Parathyroid adenoma (tissue), 2 donors: ENCODE measurements at regions not wholly inside any gene's neighbourhood (a gene's known extent, or its start where the extent isn't known, plus 50 kb on each side); places are given as distances from the start of the nearest gene placed in this dataset.

Experiments used
- H2AFZ ChIP-seq: fragments of 300-600 bp; sonication (generic); one replicate; pipeline ENCODE4 v1.7.0; 2017; ENCODE audit warnings: antibody characterized with exemption, mild to moderate bottlenecking
- H3K27ac ChIP-seq: fragments of 300-600 bp; sonication (generic); one replicate; pipeline ENCODE4 v1.7.0; 2017
- H3K27me3 ChIP-seq: fragments of 300-600 bp; sonication (generic); one replicate; pipeline ENCODE4 v1.7.0; 2017; ENCODE audit warnings: low read length; ENCODE audit not compliant: control insufficient read depth, insufficient read depth
- H3K36me3 ChIP-seq: fragments of 300-600 bp; sonication (generic); one replicate; pipeline ENCODE4 v1.7.0; 2017; ENCODE audit warnings: low read length; ENCODE audit not compliant: control insufficient read depth, insufficient read depth
- H3K4me1 ChIP-seq: fragments of 300-600 bp; sonication (generic); one replicate; pipeline ENCODE4 v1.7.0; 2017; ENCODE audit warnings: control low read depth
- H3K4me2 ChIP-seq: fragments of 300-600 bp; sonication (generic); one replicate; pipeline ENCODE4 v1.7.0; 2017; ENCODE audit warnings: low read length
- H3K4me3 ChIP-seq: fragments of 300-600 bp; sonication (generic); one replicate; pipeline ENCODE4 v1.7.0; 2017; ENCODE audit warnings: low read depth, low read length
- H3K79me2 ChIP-seq: fragments of 300-600 bp; sonication (generic); one replicate; pipeline ENCODE4 v1.7.0; 2017; ENCODE audit warnings: control low read depth
- H3K9ac ChIP-seq: fragments of 300-600 bp; sonication (generic); one replicate; pipeline ENCODE4 v1.7.0; 2017; ENCODE audit warnings: mild to moderate bottlenecking
- H3K9me3 ChIP-seq: fragments of 300-600 bp; sonication (generic); one replicate; pipeline ENCODE4 v1.7.0; 2017; ENCODE audit warnings: low read length; ENCODE audit not compliant: control insufficient read depth
- TF ChIP-seq, protein P1 (sequence below): fragments of 300-600 bp; sonication (generic); IDR thresholded peaks from one replicate; pipeline ENCODE4 v1.7.0; 2017; ENCODE audit warnings: antibody characterized with exemption, mild to moderate bottlenecking
- donor health status: primary hyperparathyroidism.

GRCh38 chr1:37085393-37085792, 51.1 kb upstream of the GRIK3 start:
- no peaks in the 10 kb centered on the region for H3K36me3 ChIP-seq
- H3K27me3 ChIP-seq, result no peaks in the 10 kb centered on the region
- no peaks in the 10 kb centered on the region for H3K9me3 ChIP-seq
- TF ChIP-seq, protein P1, sequence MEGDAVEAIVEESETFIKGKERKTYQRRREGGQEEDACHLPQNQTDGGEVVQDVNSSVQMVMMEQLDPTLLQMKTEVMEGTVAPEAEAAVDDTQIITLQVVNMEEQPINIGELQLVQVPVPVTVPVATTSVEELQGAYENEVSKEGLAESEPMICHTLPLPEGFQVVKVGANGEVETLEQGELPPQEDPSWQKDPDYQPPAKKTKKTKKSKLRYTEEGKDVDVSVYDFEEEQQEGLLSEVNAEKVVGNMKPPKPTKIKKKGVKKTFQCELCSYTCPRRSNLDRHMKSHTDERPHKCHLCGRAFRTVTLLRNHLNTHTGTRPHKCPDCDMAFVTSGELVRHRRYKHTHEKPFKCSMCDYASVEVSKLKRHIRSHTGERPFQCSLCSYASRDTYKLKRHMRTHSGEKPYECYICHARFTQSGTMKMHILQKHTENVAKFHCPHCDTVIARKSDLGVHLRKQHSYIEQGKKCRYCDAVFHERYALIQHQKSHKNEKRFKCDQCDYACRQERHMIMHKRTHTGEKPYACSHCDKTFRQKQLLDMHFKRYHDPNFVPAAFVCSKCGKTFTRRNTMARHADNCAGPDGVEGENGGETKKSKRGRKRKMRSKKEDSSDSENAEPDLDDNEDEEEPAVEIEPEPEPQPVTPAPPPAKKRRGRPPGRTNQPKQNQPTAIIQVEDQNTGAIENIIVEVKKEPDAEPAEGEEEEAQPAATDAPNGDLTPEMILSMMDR, result no peak
- H3K79me2 ChIP-seq, result no peaks in the 10 kb centered on the region
- no peak overlapping the region for H3K9ac ChIP-seq
- no peak overlapping the region for H2AFZ ChIP-seq
- no peaks in the 10 kb centered on the region for H3K4me1 ChIP-seq
- no peak overlapping the region for H3K4me2 ChIP-seq
- H3K27ac ChIP-seq, result no peak overlapping the region
- H3K4me3 ChIP-seq, result no peak overlapping the region

DNA sequence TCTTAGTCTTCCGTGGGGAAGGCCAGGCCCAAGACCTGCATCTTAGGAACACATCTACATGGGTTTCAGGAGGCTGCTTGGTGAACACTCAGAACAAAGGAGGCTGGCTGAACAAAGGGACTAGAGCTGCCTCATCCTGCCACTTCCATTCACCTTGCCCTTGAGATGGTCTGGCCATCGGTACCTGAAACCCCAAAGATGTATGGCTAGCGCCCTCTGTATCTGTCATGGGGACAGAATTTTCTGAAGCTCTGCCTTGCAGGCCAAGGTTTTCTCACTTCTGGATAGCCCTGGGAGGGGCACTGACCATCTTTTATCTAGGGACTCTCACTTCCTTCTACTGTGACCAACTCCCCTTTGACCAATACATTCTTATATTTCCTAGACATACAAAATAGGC, 55.4 kb upstream of the GRIK3 start:
- H3K27me3 ChIP-seq, result no peaks in the 10 kb centered on the region
- H3K9ac ChIP-seq, result no peak overlapping the region
- TF ChIP-seq, protein P1, result no peak
- no peak overlapping the region for H2AFZ ChIP-seq
- H3K4me2 ChIP-seq, result no peak overlapping the region
- H3K79me2 ChIP-seq, result no peaks in the 10 kb centered on the region
- H3K27ac ChIP-seq, result no peak overlapping the region
- H3K4me1 ChIP-seq, result no peaks in the 10 kb centered on the region
- no peaks in the 10 kb centered on the region for H3K36me3 ChIP-seq
- H3K4me3 ChIP-seq, result no peak overlapping the region
- H3K9me3 ChIP-seq, result no peaks in the 10 kb centered on the region

DNA sequence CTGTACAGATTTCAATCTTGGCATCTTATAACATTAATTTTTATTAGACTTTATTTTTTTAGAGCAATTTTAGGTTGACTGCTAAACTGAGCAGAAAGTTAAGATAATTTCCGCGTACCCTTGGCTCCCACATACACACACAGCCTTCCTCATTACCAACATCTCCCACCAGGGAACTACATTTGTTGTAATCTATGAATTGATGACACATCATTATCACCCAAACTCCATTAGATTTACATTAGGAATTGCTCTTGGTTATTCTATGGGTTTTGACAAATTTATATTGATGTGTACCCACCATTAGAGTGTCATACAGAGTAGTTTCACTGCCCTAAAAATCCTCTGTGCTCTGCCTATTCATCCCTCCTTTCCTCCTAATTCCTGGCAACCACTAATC, 56.4 kb upstream of the GRIK3 start:
- no peaks in the 10 kb centered on the region for H3K9me3 ChIP-seq
- no peak overlapping the region for H3K9ac ChIP-seq
- no peaks in the 10 kb centered on the region for H3K36me3 ChIP-seq
- H3K27ac ChIP-seq, result no peak overlapping the region
- no peak overlapping the region for H2AFZ ChIP-seq
- H3K4me3 ChIP-seq, result no peak overlapping the region
- no peaks in the 10 kb centered on the region for H3K79me2 ChIP-seq
- no peak overlapping the region for H3K4me2 ChIP-seq
- no peaks in the 10 kb centered on the region for H3K4me1 ChIP-seq
- H3K27me3 ChIP-seq, result no peaks in the 10 kb centered on the region
- TF ChIP-seq, protein P1, result no peak

- H3K4me3 ChIP-seq, result no peak overlapping the region
- H3K27ac ChIP-seq, result no peak overlapping the region
- H3K36me3 ChIP-seq, result no peaks in the 10 kb centered on the region
- no peaks in the 10 kb centered on the region for H3K9me3 ChIP-seq
- H3K27me3 ChIP-seq, result no peaks in the 10 kb centered on the region
- TF ChIP-seq, protein P1, result no peak
- H3K4me2 ChIP-seq, result no peak overlapping the region
- no peak overlapping the region for H3K9ac ChIP-seq
- H3K4me1 ChIP-seq, result no peaks in the 10 kb centered on the region
- H3K79me2 ChIP-seq, result no peaks in the 10 kb centered on the region
- no peak overlapping the region for H2AFZ ChIP-seq
These were observed 58.6 kb upstream of the GRIK3 start for GRCh38 chr1:37092937-37093336.

GRCh38 chr1:37094302-37094701, 60.0 kb upstream of the GRIK3 start:
- Histone ChIP-seq H3K9ac (no peak overlapping the region), H3K27ac (no peak overlapping the region), H3K4me3 (no peak overlapping the region), H3K4me1 (no peaks in the 10 kb centered on the region), H3K79me2 (no peaks in the 10 kb centered on the region), H3K36me3 (no peaks in the 10 kb centered on the region), H3K9me3 (no peaks in the 10 kb centered on the region), H3K4me2 (no peak overlapping the region), H2AFZ (no peak overlapping the region), H3K27me3 (no peaks in the 10 kb centered on the region)
- TF ChIP-seq, protein P1, result no peak
